HepG2 (cell line): ENCODE measurements at regions not wholly inside any gene's neighbourhood (a gene's known extent, or its start where the extent isn't known, plus 50 kb on each side); places are given as distances from the start of the nearest gene placed in this dataset.

Source experiments
- ATAC-seq: fragments of 200-7000 bp; cut with Tn5 transposase; 3 replicates; pipeline ENCODE4 v1.9.1; 2020; ENCODE audit warnings: mild to moderate bottlenecking, moderate library complexity
- BruUV-seq: library from RNA; stranded (reverse); fragments of 400-500 nt; replicated peaks from 2 replicates; lab custom pipeline; 2021; lab: Mats Ljungman, UMichigan
- CTCF ChIA-PET: fragments of 300-600 bp; formaldehyde crosslinking; extraction: SDS; loops from one replicate; lab custom pipeline; 2021; ENCODE audit warnings: low total read pairs, inconsistent platforms, low intra/inter-chr PET ratio; lab: Yijun Ruan, JAX
- POLR2A ChIA-PET: fragments of 350-600 bp; sonication (Branson Sonifier 250); formaldehyde crosslinking; loops from one replicate; lab custom pipeline; 2020; ENCODE audit warnings: antibody characterized with exemption, inconsistent platforms; lab: Yijun Ruan, JAX
- DNase-seq: peaks from one replicate; pipeline ENCODE4 v3.0.0-alpha.2; 2015; ENCODE audit warnings: low spot score
- FAIRE-seq: peaks from 3 replicates; lab custom pipeline; 2011; peaks lifted over from hg19 to GRCh38; lab: Jason Lieb, UNC
- H2AFZ ChIP-seq: one replicate; pipeline ENCODE4 v1.6.1; 2011; ENCODE audit warnings: low read length, inconsistent platforms
- H3K27ac ChIP-seq: fragments of 300-600 bp; 3 replicates; pipeline ENCODE4 v1.8.0; 2011; ENCODE audit warnings: mixed run types, mild to moderate bottlenecking, mixed read lengths, low read length, inconsistent platforms; ENCODE audit not compliant: insufficient read depth; ENCODE audit errors: extremely low read length
- H3K27me3 ChIP-seq, 2 experiments: fragments of 200-600 bp in 1 of 2; 2 replicates in 1 of 2; 3 replicates in 1 of 2; pipeline versions ENCODE4 v1.6.0 to v1.8.0; 2011; ENCODE audit warnings: low read length in 2 of 2, mild to moderate bottlenecking in 2 of 2, moderate library complexity in 2 of 2, inconsistent platforms in 1 of 2; ENCODE audit not compliant: insufficient read depth in 2 of 2, control insufficient read depth in 1 of 2
- H3K36me3 ChIP-seq, 2 experiments: fragments of 200-600 bp in 1 of 2; replicated peaks in 1 of 2; 2 replicates in 1 of 2; 3 replicates in 1 of 2; pipeline versions ENCODE4 v1.5.1 to v1.8.0; 2011; ENCODE audit warnings: low read length in 2 of 2, inconsistent platforms in 1 of 2; ENCODE audit not compliant: insufficient read depth in 2 of 2, control insufficient read depth in 1 of 2
- H3K4me1 ChIP-seq: 2 replicates; pipeline ENCODE4 v1.5.1; 2012; ENCODE audit warnings: low read length, inconsistent platforms; ENCODE audit not compliant: insufficient read depth
- H3K4me2 ChIP-seq: 2 replicates; pipeline ENCODE4 v1.6.0; 2011; ENCODE audit warnings: low read depth, low read length, inconsistent platforms
- H3K4me3 ChIP-seq, 3 experiments: fragments of 200-600 bp in 1 of 3; sonication (generic), shearing (Covaris generic) in 1 of 3; replicated peaks in 1 of 3; 2 replicates each; pipeline ENCODE4 v1.5.1; 2011 to 2016; ENCODE audit warnings: low read length in 3 of 3, inconsistent platforms in 2 of 3, low read depth in 2 of 3, mild to moderate bottlenecking in 2 of 3, control low read depth in 1 of 3, mixed read lengths in 1 of 3; ENCODE audit not compliant: insufficient read depth in 1 of 3
- H3K79me2 ChIP-seq: one replicate; pipeline ENCODE4 v1.6.1; 2011; ENCODE audit warnings: low read length, inconsistent platforms; ENCODE audit not compliant: insufficient read depth
- H3K9ac ChIP-seq: 2 replicates; pipeline ENCODE4 v1.6.0; 2011; ENCODE audit warnings: mild to moderate bottlenecking, low read depth, low read length, inconsistent platforms; ENCODE audit not compliant: insufficient read depth
- H3K9me3 ChIP-seq: 2 replicates; pipeline ENCODE4 v1.5.1; 2012; ENCODE audit warnings: mild to moderate bottlenecking, low read length
- H4K20me1 ChIP-seq: 2 replicates; pipeline ENCODE4 v1.6.0; 2011; ENCODE audit warnings: inconsistent platforms, mild to moderate bottlenecking, low read length, moderate library complexity; ENCODE audit not compliant: insufficient read depth
- AHR ChIP-seq: IDR thresholded peaks from 2 replicates; pipeline ENCODE4 v1.6.1; 2018; ENCODE audit warnings: missing genetic modification reagents, missing compliant biosample characterization
- AKAP8 ChIP-seq: sonication (generic); formaldehyde crosslinking; IDR thresholded peaks from 2 replicates; pipeline ENCODE4 v1.5.1; 2020; ENCODE audit warnings: mild to moderate bottlenecking, missing genetic modification reagents
- ATAD3A ChIP-seq: sonication (generic); formaldehyde crosslinking; IDR thresholded peaks from 2 replicates; pipeline ENCODE4 v1.4.0; 2020; ENCODE audit warnings: missing genetic modification reagents
- CEBPG ChIP-seq: IDR thresholded peaks from 2 replicates; pipeline ENCODE4 v1.6.1; 2016
- CEBPZ ChIP-seq: IDR thresholded peaks from 2 replicates; pipeline ENCODE4 v1.6.1; 2012; ENCODE audit warnings: low read length, improper control_type of control experiment
- DNMT3B ChIP-seq: conservative IDR thresholded peaks from 2 replicates; pipeline ENCODE4 v1.6.1; 2016; ENCODE audit warnings: missing biosample characterization, control low read depth
- E2F2 ChIP-seq: sonication (generic); formaldehyde crosslinking; IDR thresholded peaks from 2 replicates; pipeline ENCODE4 v1.4.0; 2020; ENCODE audit warnings: missing genetic modification reagents, borderline replicate concordance
- HIVEP1 ChIP-seq: sonication (generic); formaldehyde crosslinking; IDR thresholded peaks from 2 replicates; pipeline ENCODE4 v1.4.0; 2020; ENCODE audit warnings: mild to moderate bottlenecking, missing genetic modification reagents
- MTF2 ChIP-seq: sonication (generic); formaldehyde crosslinking; IDR thresholded peaks from 2 replicates; pipeline ENCODE4 v1.5.0; 2020; ENCODE audit warnings: missing genetic modification reagents, borderline replicate concordance
- NRL ChIP-seq: sonication (generic); formaldehyde crosslinking; IDR thresholded peaks from 2 replicates; pipeline ENCODE4 v1.5.0; 2020; ENCODE audit warnings: missing genetic modification reagents, mild to moderate bottlenecking, moderate library complexity, borderline replicate concordance
- POGZ ChIP-seq: sonication (generic); formaldehyde crosslinking; IDR thresholded peaks from 2 replicates; pipeline ENCODE4 v1.4.0; 2020; ENCODE audit warnings: mild to moderate bottlenecking, missing genetic modification reagents
- RAD21 ChIP-seq: fragments of 450-650 bp; formaldehyde crosslinking; IDR thresholded peaks from 2 replicates; pipeline ENCODE4 v1.5.0; 2020; ENCODE audit warnings: mild to moderate bottlenecking
- RBAK ChIP-seq: sonication (generic); formaldehyde crosslinking; IDR thresholded peaks from 2 replicates; pipeline ENCODE4 v1.5.1; 2020; ENCODE audit warnings: mild to moderate bottlenecking, missing genetic modification reagents
- REL ChIP-seq: sonication (generic); formaldehyde crosslinking; conservative IDR thresholded peaks from 2 replicates; pipeline ENCODE4 v1.8.0; 2022; ENCODE audit warnings: mild to moderate bottlenecking, missing genetic modification reagents, moderate library complexity
- ZKSCAN8 ChIP-seq: IDR thresholded peaks from 2 replicates; pipeline ENCODE4 v1.6.1; 2016; ENCODE audit warnings: borderline replicate concordance, missing genetic modification reagents, missing compliant biosample characterization
- ZNF790 ChIP-seq: sonication (generic); formaldehyde crosslinking; IDR thresholded peaks from 2 replicates; pipeline ENCODE4 v1.8.0; 2022; ENCODE audit warnings: missing genetic modification reagents, mild to moderate bottlenecking, borderline replicate concordance
- ZSCAN29 ChIP-seq: sonication (generic); formaldehyde crosslinking; conservative IDR thresholded peaks from 2 replicates; pipeline ENCODE4 v1.4.0; 2020; ENCODE audit warnings: mild to moderate bottlenecking, missing genetic modification reagents
- WGBS: methylation state at CpG from one replicate; pipeline ENCODE4 v1.1.6; 2017; ENCODE audit warnings: low lambda C conversion rate; 5-methylcytosine and 5-hydroxymethylcytosine counted together
- in situ Hi-C: cut with HindIII; loops from 2 replicates; pipeline ENCODE4 v1.10.0; 2017; ENCODE audit warnings: low pct_unique_long_range_greater_than_20kb; ENCODE audit not compliant: extremely low pct_ligation_motif_present
- intact Hi-C: fragments of 100-400 bp; cut with micrococcal nuclease; formaldehyde crosslinking; loops from one replicate; pipeline ENCODE4 v1.10.0; 2022; ENCODE audit not compliant: unreplicated experiment

GRCh38 chr13:103331924-103332323 lies 265.7 kb upstream of the SLC10A2 start:
- no TSS peak for BruUV-seq
- no peak overlapping the region for H3K4me2 ChIP-seq
- no peak for FAIRE-seq
- H3K4me3 ChIP-seq, result no peak overlapping the region
- no peaks in the 10 kb centered on the region for H3K36me3 ChIP-seq
- in situ Hi-C loops, result no loop called here
- no peaks in the 10 kb centered on the region for H3K4me1 ChIP-seq
- peaks cover 68% of the 10 kb centered on the region for H3K9me3 ChIP-seq
- ChIA-PET POLR2A (no interaction called here), CTCF (no interaction called here)
- H3K27me3 ChIP-seq, result no peaks in the 10 kb centered on the region; a peak in 1 of 5 replicates
- no peak overlapping the region for H3K27ac ChIP-seq
- no peak overlapping the region for H3K9ac ChIP-seq
- no peak for ATAC-seq
- WGBS, result 4% methylated on average over 4 of the region's 4 CpGs
- intact Hi-C loops, result no loop called here
- DNase-seq, result no peak
- H2AFZ ChIP-seq, result no peak overlapping the region
- no peaks in the 10 kb centered on the region for H4K20me1 ChIP-seq
- no peak for TF ChIP-seq CEBPZ
- no peaks in the 10 kb centered on the region for H3K79me2 ChIP-seq

- intact Hi-C loops, result no loop called here
- no peak overlapping the region for H3K27ac ChIP-seq
- 0% methylated on average over 1 of the region's 1 CpG for WGBS
- BruUV-seq, result no TSS peak
- H3K9me3 ChIP-seq, result peaks cover 66% of the 10 kb centered on the region
- ATAC-seq, result no peak
- CTCF ChIA-PET, result no interaction called here
- no peak for DNase-seq
- H3K4me3 ChIP-seq, result no peak overlapping the region
- no peak overlapping the region for H2AFZ ChIP-seq
- POLR2A ChIA-PET, result no interaction called here
- no peak overlapping the region for H3K9ac ChIP-seq
- in situ Hi-C loops, result no loop called here
- no peaks in the 10 kb centered on the region for H3K36me3 ChIP-seq
- no peaks in the 10 kb centered on the region for H4K20me1 ChIP-seq
- H3K79me2 ChIP-seq, result no peaks in the 10 kb centered on the region
- no peak overlapping the region for H3K4me2 ChIP-seq
- FAIRE-seq, result no peak
- H3K27me3 ChIP-seq, result no peaks in the 10 kb centered on the region; a peak in 1 of 5 replicates
- no peaks in the 10 kb centered on the region for H3K4me1 ChIP-seq
- TF ChIP-seq NRL (CRISPR knock-in tag) (no peak), HIVEP1 (CRISPR knock-in tag) (no peak), DNMT3B (no peak), REL (no peak), ZNF790 (CRISPR knock-in tag) (no peak), AKAP8 (no peak), POGZ (CRISPR knock-in tag) (no peak), E2F2 (CRISPR knock-in tag) (no peak), AHR (CRISPR knock-in tag) (no peak), RBAK (no peak), ZKSCAN8 (CRISPR knock-in tag) (no peak), CEBPG (no peak), ZSCAN29 (CRISPR knock-in tag) (no peak), MTF2 (CRISPR knock-in tag) (no peak), RAD21 (no peak), ATAD3A (CRISPR knock-in tag) (no peak)
Observed at GRCh38 chr13:103328899-103329298, 262.7 kb upstream of the SLC10A2 start.
